ENCODE measurements at regions not wholly inside any gene's neighbourhood (a gene's known extent, or its start where the extent isn't known, plus 50 kb on each side); places are given as distances from the start of the nearest gene placed in this dataset.

- no peak for TF ChIP-seq CTCF (IDR thresholded peaks at IDR 0.05)
These were observed 90.1 kb upstream of the GSE1 start for GRCh38 chr16:85522842-85523601.

DNA sequence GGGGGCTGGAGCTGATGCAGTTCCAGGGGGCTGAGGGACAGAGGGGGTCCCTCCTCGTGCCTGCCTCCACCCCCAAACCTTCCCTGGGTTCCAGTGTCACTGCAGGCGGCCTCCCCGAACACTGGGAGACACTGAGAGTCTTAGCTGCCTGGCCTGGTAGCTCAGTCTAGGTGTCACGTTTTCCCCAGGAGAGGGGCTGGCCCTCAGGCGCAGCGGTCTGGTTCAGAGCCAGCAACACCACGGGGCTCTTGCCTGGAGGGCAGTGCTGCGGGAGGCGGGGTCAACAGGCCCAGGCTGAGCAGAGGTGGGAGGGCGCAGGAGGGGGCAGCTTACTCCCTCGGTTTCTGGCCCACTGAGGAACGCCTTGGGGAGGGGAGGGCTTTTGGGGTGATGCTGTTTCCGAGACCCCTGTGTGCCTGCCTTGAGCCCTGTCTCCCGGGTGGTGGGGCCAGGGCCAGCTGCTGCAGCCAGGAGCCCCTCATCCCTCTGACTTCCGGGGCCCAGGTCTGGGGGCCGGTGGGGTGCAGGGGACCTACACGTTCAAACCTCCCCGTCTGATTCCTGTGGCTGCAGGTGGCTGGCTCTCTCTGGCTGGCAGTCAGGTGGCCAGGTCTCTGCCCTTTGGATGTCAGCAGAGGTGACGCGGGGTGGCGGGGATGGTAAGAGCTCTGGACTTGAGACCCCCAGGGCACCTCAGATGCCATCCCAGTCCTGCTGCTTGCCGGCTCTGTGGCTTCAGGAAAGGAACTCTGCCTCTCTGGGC is 89.3 kb upstream of the GSE1 start:
- no peak for TF ChIP-seq CTCF (IDR thresholded peaks at IDR 0.05)

DNA sequence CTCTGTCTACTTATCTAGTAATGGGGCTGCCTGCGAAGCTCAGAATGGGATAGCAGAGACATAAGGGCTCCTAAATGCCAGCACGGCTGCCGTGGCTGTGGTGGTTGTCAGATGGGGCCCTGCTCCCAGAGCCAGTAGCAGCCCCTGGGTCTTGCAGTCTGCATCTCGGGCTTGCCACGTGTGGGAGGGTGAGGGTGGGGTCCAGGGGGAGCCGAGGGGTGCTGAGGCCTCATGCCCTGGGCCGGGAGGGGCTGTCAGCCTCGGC is 88.8 kb upstream of the GSE1 start:
- no peak for TF ChIP-seq CTCF (IDR thresholded peaks at IDR 0.05)

DNA sequence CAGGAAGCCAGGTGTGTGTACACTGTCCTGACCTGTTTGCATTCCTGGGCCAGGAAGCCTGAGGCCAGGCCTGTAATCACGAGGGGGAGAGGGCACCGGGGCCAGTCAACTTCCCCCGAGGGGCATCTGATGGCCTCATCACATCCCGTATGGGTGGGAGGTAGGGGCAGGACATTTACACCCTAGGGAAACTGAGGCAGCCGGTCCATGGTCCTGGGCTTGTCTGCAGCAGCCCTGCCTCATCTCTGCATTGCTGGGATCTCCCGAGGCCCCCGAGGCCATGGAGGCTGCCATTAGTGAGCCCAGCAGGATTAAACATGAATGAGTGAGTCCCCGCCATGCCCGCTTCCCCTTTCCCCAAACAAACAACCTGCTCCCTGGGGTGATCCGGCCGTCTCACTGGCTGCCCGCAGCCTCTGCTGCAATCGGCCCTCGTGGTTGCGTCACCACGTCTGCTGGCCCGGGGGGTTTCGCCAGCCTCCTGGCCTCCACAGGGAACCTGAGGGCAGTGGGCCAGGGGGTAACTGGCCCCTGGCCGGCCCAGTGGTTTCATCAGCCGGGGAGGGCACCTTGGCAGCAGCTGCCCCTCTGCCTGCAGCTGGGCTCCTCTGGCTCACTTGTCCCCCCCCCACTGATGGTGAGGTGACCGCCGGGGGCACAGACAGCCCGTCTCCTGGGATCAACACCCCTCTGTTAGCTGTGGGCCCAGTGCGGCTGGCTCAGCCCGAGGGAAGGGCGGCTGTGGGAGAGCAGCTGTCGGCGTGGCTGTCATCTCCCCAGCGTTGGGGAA is 88.3 kb upstream of the GSE1 start:
- TF ChIP-seq CTCF (IDR thresholded peaks at IDR 0.05) = no peak

DNA sequence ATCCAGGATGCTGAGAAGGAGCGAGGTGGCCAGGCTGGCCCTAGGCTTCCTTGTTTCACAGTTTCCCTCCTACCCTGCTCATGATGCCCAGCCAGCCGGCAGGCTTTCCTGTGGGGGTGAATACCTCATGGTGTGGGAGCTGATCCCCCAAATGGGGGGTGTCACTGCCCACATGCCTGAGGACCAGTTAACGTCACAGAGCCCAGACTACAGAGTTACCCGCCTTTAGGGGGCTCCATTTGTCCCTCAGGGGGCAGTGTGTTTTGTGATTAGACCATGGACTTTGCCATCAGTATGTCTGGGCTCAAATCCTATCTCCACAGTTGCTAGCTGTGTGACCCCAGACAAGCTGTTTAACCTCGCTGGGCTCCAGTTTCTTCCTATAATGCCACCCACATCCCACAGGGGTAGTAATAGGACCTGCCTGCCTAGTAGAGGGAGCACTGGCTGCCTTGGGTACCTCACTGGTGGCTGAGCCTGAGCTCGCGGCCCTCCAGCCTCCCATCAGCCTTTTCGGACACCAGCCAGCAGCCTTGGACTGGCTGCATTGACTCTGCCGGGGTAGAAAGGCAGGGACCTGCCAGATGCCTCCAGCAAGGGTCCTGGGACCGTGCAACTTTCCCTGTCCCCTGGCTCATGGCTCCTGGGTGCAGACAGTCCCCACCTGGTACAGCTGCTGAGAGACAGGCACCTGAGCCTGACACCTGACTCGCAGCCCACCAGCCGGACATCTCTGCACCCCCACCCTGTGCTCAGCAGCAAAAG is 87.5 kb upstream of the GSE1 start:
- TF ChIP-seq CTCF (IDR thresholded peaks at IDR 0.05) = no peak

GRCh38 chr16:85526185-85526974 is 86.7 kb upstream of the GSE1 start:
- no peak for TF ChIP-seq CTCF (IDR thresholded peaks at IDR 0.05)

Data from LNCAP (cell line).